Activated CD8-positive, alpha-beta T cell treated with anti-CD3 and anti-CD28 coated beads for 36 hours (primary cell): ENCODE measurements at regions not wholly inside any gene's neighbourhood (a gene's known extent, or its start where the extent isn't known, plus 50 kb on each side); places are given as distances from the start of the nearest gene placed in this dataset.
"Not testable (repeated sequence)": the region's sequence is repeated elsewhere in the genome, so short reads cannot be mapped to it uniquely, and the experiment has no call there.

Experiments
- ATAC-seq: fragments of 200-7000 bp; cut with Tn5 transposase; one replicate; pipeline ENCODE4 v1.10.0; 2021; ENCODE audit warnings: mild to moderate bottlenecking, moderate library complexity
- CTCF ChIA-PET: fragments of 350-600 bp; sonication (Branson Sonifier 250); formaldehyde crosslinking; loops from one replicate; lab custom pipeline; 2021; ENCODE audit warnings: antibody characterized with exemption; lab: Charles Lee
- POLR2A ChIA-PET: fragments of 350-600 bp; sonication (Branson Sonifier 250); formaldehyde crosslinking; loops from one replicate; lab custom pipeline; 2021; ENCODE audit warnings: antibody characterized with exemption; lab: Charles Lee
- DNase-seq: peaks from one replicate; pipeline ENCODE4 v3.0.0-alpha.2; 2020
- H3K27ac Mint-ChIP-seq: one replicate; pipeline ENCODE4 v1.8.0; 2021; ENCODE audit warnings: mild to moderate bottlenecking, mixed read lengths
- H3K27me3 Mint-ChIP-seq: one replicate; pipeline ENCODE4 v1.8.0; 2021; ENCODE audit warnings: mixed read lengths
- H3K36me3 Mint-ChIP-seq: one replicate; pipeline ENCODE4 v1.8.0; 2021; ENCODE audit warnings: low read depth, mixed read lengths
- H3K4me1 Mint-ChIP-seq: one replicate; pipeline ENCODE4 v1.8.0; 2021; ENCODE audit warnings: low read depth, mixed read lengths
- H3K4me3 Mint-ChIP-seq: one replicate; pipeline ENCODE4 v1.8.0; 2021; ENCODE audit warnings: mild to moderate bottlenecking, moderate library complexity, mixed read lengths
- H3K9me3 Mint-ChIP-seq: one replicate; pipeline ENCODE4 v1.8.0; 2021; ENCODE audit warnings: mixed read lengths
- intact Hi-C: fragments of 100-400 bp; cut with micrococcal nuclease; formaldehyde crosslinking; loops from one replicate; pipeline ENCODE4 v1.10.0; 2022
- TF ChIP-seq, protein P1 (sequence below): fragments of 200-600 bp; IDR thresholded peaks from one replicate; pipeline ENCODE4 v1.8.0; 2022; ENCODE audit warnings: antibody characterized with exemption, mild to moderate bottlenecking

- intact Hi-C loops: no loop called here
- Mint-ChIP-seq H3K4me3 (no peak overlapping the region), H3K36me3 (no peaks in the 10 kb centered on the region), H3K27me3 (peaks cover 1% of the 10 kb centered on the region), H3K27ac (no peak overlapping the region), H3K9me3 (peaks cover 2% of the 10 kb centered on the region), H3K4me1 (peaks cover 11% of the 10 kb centered on the region)
- CTCF ChIA-PET: no interaction called here
- POLR2A ChIA-PET: no interaction called here
- TF ChIP-seq, protein P1, sequence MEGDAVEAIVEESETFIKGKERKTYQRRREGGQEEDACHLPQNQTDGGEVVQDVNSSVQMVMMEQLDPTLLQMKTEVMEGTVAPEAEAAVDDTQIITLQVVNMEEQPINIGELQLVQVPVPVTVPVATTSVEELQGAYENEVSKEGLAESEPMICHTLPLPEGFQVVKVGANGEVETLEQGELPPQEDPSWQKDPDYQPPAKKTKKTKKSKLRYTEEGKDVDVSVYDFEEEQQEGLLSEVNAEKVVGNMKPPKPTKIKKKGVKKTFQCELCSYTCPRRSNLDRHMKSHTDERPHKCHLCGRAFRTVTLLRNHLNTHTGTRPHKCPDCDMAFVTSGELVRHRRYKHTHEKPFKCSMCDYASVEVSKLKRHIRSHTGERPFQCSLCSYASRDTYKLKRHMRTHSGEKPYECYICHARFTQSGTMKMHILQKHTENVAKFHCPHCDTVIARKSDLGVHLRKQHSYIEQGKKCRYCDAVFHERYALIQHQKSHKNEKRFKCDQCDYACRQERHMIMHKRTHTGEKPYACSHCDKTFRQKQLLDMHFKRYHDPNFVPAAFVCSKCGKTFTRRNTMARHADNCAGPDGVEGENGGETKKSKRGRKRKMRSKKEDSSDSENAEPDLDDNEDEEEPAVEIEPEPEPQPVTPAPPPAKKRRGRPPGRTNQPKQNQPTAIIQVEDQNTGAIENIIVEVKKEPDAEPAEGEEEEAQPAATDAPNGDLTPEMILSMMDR: no peak
- ATAC-seq (no peak), DNase-seq (no peak)
Measured at GRCh38 chrX:55356609-55357008, 91.9 kb upstream of the PAGE3 start.

- ChIA-PET POLR2A (no interaction called here), CTCF (no interaction called here)
- Mint-ChIP-seq H3K9me3 (peaks cover 2% of the 10 kb centered on the region), H3K4me3 (no peak overlapping the region), H3K27ac (no peak overlapping the region), H3K36me3 (no peaks in the 10 kb centered on the region), H3K4me1 (peaks cover 11% of the 10 kb centered on the region), H3K27me3 (peaks cover 1% of the 10 kb centered on the region)
- intact Hi-C loops: no loop called here
- DNase-seq: no peak
- TF ChIP-seq, protein P1: no peak
- ATAC-seq: no peak
Measured at GRCh38 chrX:55357236-55357635, 92.5 kb upstream of the PAGE3 start.

- TF ChIP-seq, protein P1: no peak
- H3K27ac Mint-ChIP-seq: no peak overlapping the region
- peaks cover 1% of the 10 kb centered on the region for H3K36me3 Mint-ChIP-seq
- POLR2A ChIA-PET: no interaction called here
- DNase-seq (no peak), ATAC-seq (no peak)
- CTCF ChIA-PET: no interaction called here
- no peaks in the 10 kb centered on the region for H3K9me3 Mint-ChIP-seq
- H3K4me1 Mint-ChIP-seq: no peaks in the 10 kb centered on the region
- no peaks in the 10 kb centered on the region for H3K27me3 Mint-ChIP-seq
- intact Hi-C loops: no loop called here
- H3K4me3 Mint-ChIP-seq: no peak overlapping the region
Measured at GRCh38 chrX:55379396-55379795, 72.5 kb upstream of the MAGEH1 start.

GRCh38 chrX:55389376-55389775 is 62.6 kb upstream of the MAGEH1 start:
- no peak overlapping the region for H3K4me3 Mint-ChIP-seq
- no peaks in the 10 kb centered on the region for H3K27me3 Mint-ChIP-seq
- no peak for ATAC-seq
- no peak for DNase-seq
- intact Hi-C loops: no loop called here
- peaks cover 3% of the 10 kb centered on the region for H3K9me3 Mint-ChIP-seq
- no peaks in the 10 kb centered on the region for H3K4me1 Mint-ChIP-seq
- ChIA-PET POLR2A (no interaction called here), CTCF (no interaction called here)
- TF ChIP-seq, protein P1: no peak
- no peaks in the 10 kb centered on the region for H3K36me3 Mint-ChIP-seq
- no peak overlapping the region for H3K27ac Mint-ChIP-seq

- H3K36me3 Mint-ChIP-seq, H3K27ac Mint-ChIP-seq, H3K9me3 Mint-ChIP-seq, H3K4me3 Mint-ChIP-seq, DNase-seq, H3K27me3 Mint-ChIP-seq, intact Hi-C loops, ATAC-seq, CTCF ChIA-PET, POLR2A ChIA-PET: not testable (repeated sequence)
- peaks cover 10% of the 10 kb centered on the region for H3K4me1 Mint-ChIP-seq
Measured at GRCh38 chrX:55396836-55397235, 55.1 kb upstream of the MAGEH1 start.
